HCT116 (cell line): ENCODE measurements at regions not wholly inside any gene's neighbourhood (a gene's known extent, or its start where the extent isn't known, plus 50 kb on each side); places are given as distances from the start of the nearest gene placed in this dataset.

Source experiments
- ATAC-seq: fragments of 200-7000 bp; cut with Tn5 transposase; 2 replicates; pipeline ENCODE4 v1.9.1; 2020; ENCODE audit warnings: mild to moderate bottlenecking, moderate library complexity
- BruUV-seq: library from RNA; stranded (reverse); fragments of 400-500 nt; replicated peaks from 2 replicates; lab custom pipeline; 2021; lab: Mats Ljungman, UMichigan
- CTCF ChIA-PET: fragments of 300-600 bp; sonication (Branson Sonifier 250); formaldehyde crosslinking; loops from one replicate; lab custom pipeline; 2021; ENCODE audit warnings: antibody characterized with exemption; lab: Charles Lee
- POLR2A ChIA-PET: fragments of 300-600, 350-600 bp; sonication (Branson Sonifier 250); formaldehyde crosslinking; loops from one replicate; lab custom pipeline; 2021; ENCODE audit warnings: antibody characterized with exemption; lab: Charles Lee
- RAD21 ChIA-PET, 2 experiments: fragments of 300-600 bp; sonication (Branson Sonifier 250); formaldehyde crosslinking; loops; one replicate each; lab custom pipeline; 2023; ENCODE audit warnings: low total read pairs in 2 of 2; ENCODE audit not compliant: uncharacterized antibody in 2 of 2, unreplicated experiment in 2 of 2, low non-redundant PET in 1 of 2; lab: Charles Lee
- DNase-seq: peaks from one replicate; pipeline ENCODE4 v3.0.0-alpha.2; 2010; ENCODE audit warnings: low read depth, low spot score
- H2AFZ ChIP-seq: fragments of 200-600 bp; shearing (Covaris generic), sonication (generic); 2 replicates; pipeline ENCODE4 v1.6.1; 2017; ENCODE audit warnings: low read depth, mixed run types, mixed read lengths, antibody characterized with exemption, low read length; ENCODE audit not compliant: poor library complexity, severe bottlenecking
- H3K27ac ChIP-seq: 2 replicates; pipeline ENCODE4 v1.5.1; 2012; ENCODE audit warnings: low read depth, low read length
- H3K27me3 ChIP-seq: fragments of 200-600 bp; sonication (generic); 2 replicates; pipeline ENCODE4 v1.6.1; 2016; ENCODE audit warnings: mixed run types, low read length, mixed read lengths; ENCODE audit not compliant: insufficient read depth
- H3K36me3 ChIP-seq, 2 experiments: fragments of 200-500 bp in 1 of 2; fragments of 200-600 bp in 1 of 2; sonication (Bioruptor generic) in 1 of 2; sonication (generic) in 1 of 2; 2 replicates each; pipeline versions ENCODE4 v1.5.1 to v1.6.1; 2014 to 2016; ENCODE audit warnings: low read length in 2 of 2, inconsistent platforms in 1 of 2, mixed read lengths in 1 of 2, mixed run types in 1 of 2; ENCODE audit not compliant: insufficient read depth in 2 of 2, control insufficient read depth in 1 of 2
- H3K4me1 ChIP-seq, 2 experiments: fragments of 200-600 bp in 1 of 2; sonication (generic) in 1 of 2; 2 replicates each; pipeline versions ENCODE4 v1.5.1 to v1.6.1; 2012 to 2017; ENCODE audit warnings: low read length in 2 of 2, inconsistent platforms in 1 of 2, mild to moderate bottlenecking in 1 of 2, mixed read lengths in 1 of 2, mixed run types in 1 of 2, moderate library complexity in 1 of 2; ENCODE audit not compliant: insufficient read depth in 2 of 2, control insufficient read depth in 1 of 2
- H3K4me2 ChIP-seq: fragments of 200-600 bp; sonication (generic); 2 replicates; pipeline ENCODE4 v1.6.1; 2017; ENCODE audit warnings: mixed run types, low read length, mixed read lengths
- H3K4me3 ChIP-seq, 2 experiments: fragments of 200-600 bp in 1 of 2; sonication (generic) in 1 of 2; replicated peaks in 1 of 2; 2 replicates each; pipeline ENCODE4 v1.5.1; 2011 to 2016; ENCODE audit warnings: low read length in 2 of 2, control low read depth in 1 of 2, low read depth in 1 of 2, mild to moderate bottlenecking in 1 of 2, mixed read lengths in 1 of 2, mixed run types in 1 of 2
- H3K79me2 ChIP-seq: fragments of 200-600 bp; sonication (generic); 2 replicates; pipeline ENCODE4 v1.6.1; 2017; ENCODE audit warnings: mild to moderate bottlenecking, mixed run types, low read length, moderate library complexity, mixed read lengths; ENCODE audit not compliant: insufficient read depth
- H3K9ac ChIP-seq: fragments of 200-600 bp; sonication (generic); 2 replicates; pipeline ENCODE4 v1.6.1; 2016; ENCODE audit warnings: low read length, mixed read lengths
- H3K9me2 ChIP-seq: fragments of 200-600 bp; sonication (generic), shearing (Covaris generic); 2 replicates; pipeline ENCODE4 v1.6.1; 2017; ENCODE audit warnings: mixed run types, mild to moderate bottlenecking, moderate library complexity; ENCODE audit not compliant: insufficient read depth
- H3K9me3 ChIP-seq, 2 experiments: fragments of 200-500 bp in 1 of 2; fragments of 200-600 bp in 1 of 2; sonication (Bioruptor generic) in 1 of 2; sonication (generic) in 1 of 2; 2 replicates each; pipeline ENCODE4 v1.6.1; 2014 to 2017; ENCODE audit warnings: low read length in 2 of 2, mixed read lengths in 2 of 2, inconsistent platforms in 1 of 2, low read depth in 1 of 2, mild to moderate bottlenecking in 1 of 2, mixed run types in 1 of 2, moderate library complexity in 1 of 2; ENCODE audit not compliant: control insufficient read depth in 1 of 2, insufficient read depth in 1 of 2
- H4K20me1 ChIP-seq: fragments of 200-600 bp; sonication (generic), shearing (Covaris generic); 2 replicates; pipeline ENCODE4 v1.6.1; 2017; ENCODE audit warnings: mixed run types, mild to moderate bottlenecking, moderate library complexity; ENCODE audit not compliant: insufficient read depth
- CBX3 ChIP-seq: IDR thresholded peaks from 2 replicates; pipeline ENCODE4 v1.6.1; 2012; ENCODE audit warnings: low read depth
- CEBPB ChIP-seq: IDR thresholded peaks from 2 replicates; pipeline ENCODE4 v1.6.1; 2012; ENCODE audit warnings: low read depth
- CTCF ChIP-seq, 3 experiments: fragments of 200-600 bp in 1 of 3; sonication (generic) in 1 of 3; IDR thresholded peaks in 2 of 3; conservative IDR thresholded peaks in 1 of 3; 2 replicates each; pipeline ENCODE4 v1.5.1; 2012 to 2017; ENCODE audit warnings: low read depth in 2 of 3, low read length in 2 of 3, antibody characterized with exemption in 1 of 3, borderline replicate concordance in 1 of 3, control low read depth in 1 of 3, mild to moderate bottlenecking in 1 of 3, mixed read lengths in 1 of 3, mixed run types in 1 of 3, moderate library complexity in 1 of 3; ENCODE audit not compliant: insufficient read depth in 1 of 3
- ELF1 ChIP-seq: IDR thresholded peaks from 2 replicates; pipeline ENCODE4 v1.6.1; 2012; ENCODE audit warnings: low read depth, borderline replicate concordance
- EZH2 ChIP-seq: fragments of 200-600 bp; sonication (generic); IDR thresholded peaks from 2 replicates; pipeline ENCODE4 v1.6.1; 2017; ENCODE audit warnings: antibody characterized with exemption, mixed run types
- EZH2phosphoT487 ChIP-seq: fragments of 200-600 bp; IDR thresholded peaks from 2 replicates; pipeline ENCODE4 v1.6.1; 2018; ENCODE audit warnings: antibody characterized with exemption, borderline replicate concordance
- FOSL1 ChIP-seq: IDR thresholded peaks from 2 replicates; pipeline ENCODE4 v1.6.1; 2012; ENCODE audit warnings: low read depth
- JUND ChIP-seq: IDR thresholded peaks from 2 replicates; pipeline ENCODE4 v1.6.1; 2012
- MAX ChIP-seq: IDR thresholded peaks from 2 replicates; pipeline ENCODE4 v1.6.1; 2012
- POLR2A ChIP-seq: IDR thresholded peaks from 2 replicates; pipeline ENCODE4 v1.7.0; 2011; ENCODE audit warnings: borderline replicate concordance; ENCODE audit not compliant: insufficient read depth, insufficient read length; ENCODE audit errors: extremely low read depth
- POLR2AphosphoS5 ChIP-seq: IDR thresholded peaks from 2 replicates; pipeline ENCODE4 v1.6.1; 2011; ENCODE audit warnings: mild to moderate bottlenecking, low read depth, low read length, moderate library complexity
- RAD21 ChIP-seq: IDR thresholded peaks from 2 replicates; pipeline ENCODE4 v1.6.1; 2012; ENCODE audit warnings: low read depth, mild to moderate bottlenecking
- REST ChIP-seq: IDR thresholded peaks from 2 replicates; pipeline ENCODE4 v1.6.1; 2012; ENCODE audit warnings: low read depth
- SIN3A ChIP-seq: IDR thresholded peaks from 2 replicates; pipeline ENCODE4 v1.6.1; 2012; ENCODE audit warnings: low read depth
- SRF ChIP-seq: IDR thresholded peaks from 2 replicates; pipeline ENCODE4 v1.6.1; 2012; ENCODE audit warnings: low read depth
- TCF7L2 ChIP-seq: IDR thresholded peaks from 2 replicates; pipeline ENCODE4 v1.7.0; 2011; ENCODE audit warnings: borderline replicate concordance, inconsistent platforms; ENCODE audit not compliant: insufficient read depth, insufficient read length; ENCODE audit errors: extremely low read depth
- YY1 ChIP-seq: IDR thresholded peaks from 2 replicates; pipeline ENCODE4 v1.6.1; 2011; ENCODE audit warnings: low read length, low read depth, moderate library complexity, mild to moderate bottlenecking; ENCODE audit not compliant: insufficient replicate concordance; ENCODE audit errors: extremely low read depth
- ZBTB33 ChIP-seq: IDR thresholded peaks from 2 replicates; pipeline ENCODE4 v1.6.1; 2011; ENCODE audit warnings: mild to moderate bottlenecking, low read length, moderate library complexity; ENCODE audit not compliant: insufficient replicate concordance; ENCODE audit errors: extremely low read depth
- ZFX ChIP-seq: fragments of 450-650 bp; IDR thresholded peaks from 2 replicates; pipeline ENCODE4 v1.6.1; 2017
- ZNF274 ChIP-seq: fragments of 200-500 bp; sonication (Bioruptor generic); IDR thresholded peaks from 2 replicates; pipeline ENCODE4 v1.6.1; 2014; ENCODE audit warnings: mild to moderate bottlenecking, low read depth, low read length, inconsistent platforms
- intact Hi-C: fragments of 100-400 bp; cut with micrococcal nuclease; formaldehyde crosslinking; loops from 2 replicates; pipeline ENCODE4 v1.10.0; 2022

GRCh38 chr13:111572956-111573761 lies 252.7 kb downstream of the TEX29 start:
- Histone ChIP-seq H3K4me1 (no peaks in the 10 kb centered on the region), H3K9me2 (no peaks in the 10 kb centered on the region), H3K79me2 (no peaks in the 10 kb centered on the region), H4K20me1 (no peaks in the 10 kb centered on the region), H3K4me2 (no peak overlapping the region), H3K27me3 (peaks cover 16% of the 10 kb centered on the region; the same call in 1 of the 2 replicates), H3K9me3 (peaks cover 13% of the 10 kb centered on the region in 2 experiments; a peak in 2 of 4 replicates), H3K9ac (no peak overlapping the region), H3K27ac (no peak overlapping the region), H2AFZ (no peak overlapping the region), H3K4me3 (no peak overlapping the region), H3K36me3 (no peaks in the 10 kb centered on the region)
- ChIA-PET RAD21 (no interaction called here), POLR2A (no interaction called here), CTCF (no interaction called here)
- no TSS peak for BruUV-seq
- ATAC-seq (no peak), DNase-seq (no peak)
- TF ChIP-seq ZFX (no peak), RAD21 (no peak), ELF1 (no peak), REST (no peak), FOSL1 (no peak), YY1 (no peak), SRF (no peak), EZH2 (no peak), CBX3 (no peak), EZH2phosphoT487 (no peak), CEBPB (no peak), MAX (no peak), SIN3A (no peak), ZBTB33 (no peak), POLR2AphosphoS5 (no peak), CTCF (IDR thresholded peaks at IDR 0.05 in 2 of 3, conservative IDR thresholded peaks at IDR 0.05 in 1 of 3; ENCODE audit: borderline replicate concordance in 1 of 3, insufficient read depth in 1 of 3, low read depth in 2 of 3, low read length in 2 of 3) (no peak), JUND (no peak), POLR2A (no peak), ZNF274 (no peak), TCF7L2 (no peak)
- intact Hi-C loops, result no loop called here
